Mesendoderm (in vitro differentiated cells): ENCODE measurements at regions not wholly inside any gene's neighbourhood (a gene's known extent, or its start where the extent isn't known, plus 50 kb on each side); places are given as distances from the start of the nearest gene placed in this dataset.

Experiments used
- DNase-seq: peaks from one replicate; pipeline ENCODE4 v3.0.0; 2013
- H2AK5ac ChIP-seq: 2 replicates; pipeline ENCODE4 v1.6.1; 2013; ENCODE audit warnings: low read length, inconsistent platforms
- H2BK120ac ChIP-seq: 2 replicates; pipeline ENCODE4 v1.6.1; 2013; ENCODE audit warnings: low read depth, mild to moderate bottlenecking, low read length, moderate library complexity, mixed read lengths
- H2BK15ac ChIP-seq: replicated peaks from 2 replicates; pipeline ENCODE4 v1.6.1; 2013; ENCODE audit warnings: low read depth, mild to moderate bottlenecking, moderate library complexity
- H2BK5ac ChIP-seq: 2 replicates; pipeline ENCODE4 v1.6.1; 2013; ENCODE audit warnings: low read length, inconsistent platforms
- H3K18ac ChIP-seq: 2 replicates; pipeline ENCODE4 v1.6.1; 2013; ENCODE audit warnings: mild to moderate bottlenecking, low read length, mixed read lengths
- H3K23ac ChIP-seq: one replicate; pipeline ENCODE4 v1.6.1; 2013; ENCODE audit warnings: low read length
- H3K27ac ChIP-seq: 2 replicates; pipeline ENCODE4 v1.5.1; 2013; ENCODE audit warnings: low read depth, mild to moderate bottlenecking, inconsistent platforms, low read length, moderate library complexity
- H3K27me3 ChIP-seq: 2 replicates; pipeline ENCODE4 v1.6.1; 2013; ENCODE audit warnings: low read length, control low read depth, mild to moderate bottlenecking, inconsistent platforms; ENCODE audit not compliant: insufficient read depth, poor library complexity
- H3K36me3 ChIP-seq: 2 replicates; pipeline ENCODE4 v1.6.1; 2013; ENCODE audit warnings: low read length, inconsistent platforms; ENCODE audit not compliant: control insufficient read depth, insufficient read depth
- H3K4ac ChIP-seq: one replicate; pipeline ENCODE4 v1.6.1; 2013; ENCODE audit warnings: low read depth, mild to moderate bottlenecking, low read length, moderate library complexity
- H3K4me1 ChIP-seq: 2 replicates; pipeline ENCODE4 v1.6.1; 2013; ENCODE audit warnings: low read depth, low read length, inconsistent platforms; ENCODE audit not compliant: control insufficient read depth
- H3K4me2 ChIP-seq: 2 replicates; pipeline ENCODE4 v1.6.1; 2013; ENCODE audit warnings: low read length
- H3K4me3 ChIP-seq: 2 replicates; pipeline ENCODE4 v1.5.1; 2013; ENCODE audit warnings: mild to moderate bottlenecking, low read length
- H3K56ac ChIP-seq: one replicate; pipeline ENCODE4 v1.6.1; 2013; ENCODE audit warnings: low read length
- H3K79me1 ChIP-seq: 2 replicates; pipeline ENCODE4 v1.6.1; 2013; ENCODE audit warnings: low read length, inconsistent platforms
- H3K79me2 ChIP-seq: 2 replicates; pipeline ENCODE4 v1.6.1; 2013; ENCODE audit warnings: mild to moderate bottlenecking, low read length; ENCODE audit not compliant: control insufficient read depth, insufficient read depth
- H3K9ac ChIP-seq: 2 replicates; pipeline ENCODE4 v1.6.1; 2013; ENCODE audit warnings: low read length, inconsistent platforms
- H4K5ac ChIP-seq: one replicate; pipeline ENCODE4 v1.6.1; 2013; ENCODE audit warnings: low read length
- H4K8ac ChIP-seq: one replicate; pipeline ENCODE4 v1.6.1; 2013; ENCODE audit warnings: low read depth, mild to moderate bottlenecking, control low read depth, low read length, moderate library complexity
- WGBS: extraction: QIAGEN DNeasy Blood & Tissue Kit; methylation state at CpG from one replicate; pipeline ENCODE4 v1.1.7; 2013; ENCODE audit warnings: low lambda C conversion rate, missing lambda C conversion rate; ENCODE audit not compliant: insufficient coverage; ENCODE audit errors: extremely low coverage; 5-methylcytosine and 5-hydroxymethylcytosine counted together

DNA sequence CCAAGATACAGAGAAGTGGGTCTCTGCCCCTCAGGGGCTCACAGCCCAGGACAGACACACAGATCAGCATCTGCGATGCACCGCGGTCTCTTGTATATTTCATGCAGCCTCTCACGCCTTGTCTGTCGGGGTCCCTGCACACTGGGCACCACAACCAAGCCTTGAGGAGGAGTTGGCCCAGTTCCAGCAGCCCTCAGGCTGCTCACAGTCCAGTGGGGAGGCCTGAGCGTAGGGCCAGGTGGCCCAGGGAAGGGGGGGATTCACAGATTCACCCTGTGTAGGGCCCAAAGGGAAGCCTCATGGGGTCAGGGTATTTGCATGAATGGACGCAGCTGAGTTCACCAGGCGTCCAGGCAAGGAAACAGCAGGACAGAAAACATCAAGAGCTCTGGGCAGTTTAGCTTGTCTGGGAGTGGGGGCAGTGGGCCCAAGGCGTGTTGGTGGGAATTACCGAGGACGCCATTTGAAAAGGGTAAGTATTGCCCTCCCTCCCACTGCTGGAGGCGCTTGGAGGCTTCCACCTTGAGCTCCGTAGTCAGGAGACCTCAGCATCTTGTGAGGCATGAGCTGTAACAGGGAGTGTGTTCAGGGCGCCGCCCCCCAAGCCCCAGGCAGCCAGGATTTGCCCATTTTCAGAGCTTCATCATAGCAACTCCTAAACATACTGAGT, 129.1 kb upstream of the CHST15 start:
- no peak overlapping the region for H2BK120ac ChIP-seq
- H3K9ac ChIP-seq, result no peak overlapping the region
- no peak overlapping the region for H3K4me2 ChIP-seq
- H3K56ac ChIP-seq, result no peak overlapping the region
- no peak overlapping the region for H3K4ac ChIP-seq
- no peak overlapping the region for H3K27ac ChIP-seq
- DNase-seq, result no peak
- no peak overlapping the region for H3K18ac ChIP-seq
- no peak overlapping the region for H4K5ac ChIP-seq
- H3K4me3 ChIP-seq, result no peak overlapping the region
- no peak overlapping the region for H2BK5ac ChIP-seq
- no peaks in the 10 kb centered on the region for H3K27me3 ChIP-seq
- H3K79me1 ChIP-seq, result no peaks in the 10 kb centered on the region
- no peak overlapping the region for H4K8ac ChIP-seq
- H2AK5ac ChIP-seq, result no peak overlapping the region
- no peaks in the 10 kb centered on the region for H3K4me1 ChIP-seq
- H3K23ac ChIP-seq, result peak overlapping the region; percentile 45
- no CpG with 5 or more reads among the region's 15 CpGs for WGBS
- H2BK15ac ChIP-seq, result no peak overlapping the region
- H3K79me2 ChIP-seq, result no peaks in the 10 kb centered on the region
- no peaks in the 10 kb centered on the region for H3K36me3 ChIP-seq

DNA sequence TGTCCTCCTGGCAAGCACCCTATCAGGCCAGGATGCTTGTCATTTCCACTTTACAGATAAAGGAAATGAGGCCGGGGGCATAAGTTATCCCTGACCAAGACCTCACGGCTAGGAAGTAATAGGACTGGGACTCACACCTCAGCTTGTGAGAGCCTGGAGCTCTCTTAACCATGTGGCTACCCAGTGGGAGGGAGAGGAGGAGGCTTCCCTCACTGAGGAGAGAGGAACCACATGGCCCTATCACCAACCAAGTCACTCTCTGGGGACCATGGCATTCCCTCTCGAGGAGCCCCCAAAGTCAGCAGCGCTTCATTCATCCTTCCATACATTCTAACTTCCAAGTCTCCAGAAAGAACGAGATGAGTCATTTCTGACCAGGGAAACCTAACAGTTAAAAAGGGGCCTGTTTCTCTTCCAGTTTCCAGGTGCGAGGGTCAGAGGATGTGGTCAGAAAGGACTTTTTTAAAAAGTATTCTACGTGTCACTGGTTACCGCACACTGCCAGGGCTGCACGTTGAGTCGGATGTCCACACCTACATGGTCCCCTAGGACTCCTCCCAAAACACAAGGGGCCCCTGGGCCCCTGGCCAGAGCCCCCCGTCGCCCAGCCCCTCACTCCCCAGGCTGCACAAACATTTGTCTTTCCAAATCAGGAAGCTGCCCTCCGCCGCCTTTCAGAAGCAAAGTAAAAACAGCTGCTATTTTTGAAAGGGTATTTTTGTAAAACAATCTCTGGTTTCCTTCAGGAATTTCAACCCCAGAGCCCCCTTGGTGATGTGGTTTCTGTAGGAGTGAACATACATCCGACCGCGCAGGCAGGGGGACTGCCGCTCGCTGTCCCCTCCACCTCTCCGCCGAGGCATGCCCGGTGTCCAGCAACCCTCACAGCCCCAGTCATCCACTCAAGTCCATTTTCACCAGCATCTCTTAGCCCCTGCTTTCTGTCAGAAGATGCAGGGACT, 128.2 kb upstream of the CHST15 start:
- Histone ChIP-seq H3K56ac (no peak overlapping the region), H3K23ac (no peak overlapping the region), H3K18ac (no peak overlapping the region), H2BK5ac (no peak overlapping the region), H3K27me3 (no peaks in the 10 kb centered on the region), H3K9ac (no peak overlapping the region), H3K79me2 (no peaks in the 10 kb centered on the region), H2AK5ac (no peak overlapping the region), H3K4me3 (no peak overlapping the region), H3K4ac (no peak overlapping the region), H3K27ac (no peak overlapping the region), H3K4me1 (no peaks in the 10 kb centered on the region), H2BK120ac (no peak overlapping the region), H4K8ac (no peak overlapping the region), H2BK15ac (no peak overlapping the region), H3K36me3 (no peaks in the 10 kb centered on the region), H3K4me2 (no peak overlapping the region), H4K5ac (no peak overlapping the region), H3K79me1 (no peaks in the 10 kb centered on the region)
- DNase-seq, result peak; percentile 81
- no CpG with 5 or more reads among the region's 22 CpGs for WGBS

DNA sequence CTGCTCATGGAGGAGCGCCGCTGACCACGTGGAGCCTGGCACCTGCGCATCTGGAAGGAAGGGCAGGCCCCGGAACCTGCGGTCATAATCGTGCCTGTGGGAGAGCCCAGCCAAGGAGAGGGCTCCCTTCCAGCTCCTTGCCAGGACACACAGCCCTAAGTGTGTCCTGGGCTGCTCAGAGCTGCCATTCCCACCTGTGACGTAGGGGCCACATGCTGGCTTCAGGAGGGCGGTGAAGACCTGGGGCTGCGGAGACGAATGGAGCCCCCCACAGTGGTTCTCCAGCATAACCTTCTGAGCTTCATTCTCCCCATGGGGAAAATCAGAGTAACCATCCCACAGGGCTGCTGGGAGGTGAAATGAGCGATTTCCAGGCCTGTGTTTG, 127.6 kb upstream of the CHST15 start:
- no peak overlapping the region for H3K4me3 ChIP-seq
- H3K56ac ChIP-seq, result no peak overlapping the region
- no peak overlapping the region for H2BK120ac ChIP-seq
- no peaks in the 10 kb centered on the region for H3K79me1 ChIP-seq
- no CpG with 5 or more reads among the region's 12 CpGs for WGBS
- no peaks in the 10 kb centered on the region for H3K79me2 ChIP-seq
- DNase-seq, result no peak
- H2BK15ac ChIP-seq, result no peak overlapping the region
- no peak overlapping the region for H2AK5ac ChIP-seq
- no peak overlapping the region for H2BK5ac ChIP-seq
- H4K8ac ChIP-seq, result no peak overlapping the region
- H3K9ac ChIP-seq, result no peak overlapping the region
- H3K18ac ChIP-seq, result no peak overlapping the region
- H3K4ac ChIP-seq, result no peak overlapping the region
- no peak overlapping the region for H3K27ac ChIP-seq
- H3K23ac ChIP-seq, result no peak overlapping the region
- no peaks in the 10 kb centered on the region for H3K36me3 ChIP-seq
- no peaks in the 10 kb centered on the region for H3K4me1 ChIP-seq
- H4K5ac ChIP-seq, result no peak overlapping the region
- H3K4me2 ChIP-seq, result no peak overlapping the region
- H3K27me3 ChIP-seq, result no peaks in the 10 kb centered on the region

DNA sequence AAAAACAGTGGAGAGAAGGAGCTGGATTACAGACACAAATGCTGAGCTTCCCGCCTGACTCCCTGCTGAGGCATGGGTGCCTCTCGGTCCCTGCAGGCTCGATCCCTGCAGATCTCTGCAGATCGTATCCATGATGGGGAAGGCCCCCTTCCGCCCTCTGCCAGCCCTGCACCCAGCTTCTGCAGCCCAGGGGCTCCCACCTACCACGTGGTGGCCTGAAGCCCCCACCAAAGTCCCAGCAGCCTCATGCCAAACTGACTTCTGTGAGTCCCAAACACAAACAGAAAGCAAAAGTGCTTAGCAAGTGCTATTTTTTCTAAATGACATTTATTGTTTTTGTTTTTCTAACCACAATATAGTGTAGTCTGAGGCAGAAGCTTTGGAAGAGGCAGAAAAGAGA, 127.1 kb upstream of the CHST15 start:
- no CpG with 5 or more reads among the region's 6 CpGs for WGBS
- Histone ChIP-seq H3K4me1 (no peaks in the 10 kb centered on the region), H2BK120ac (no peak overlapping the region)

DNA sequence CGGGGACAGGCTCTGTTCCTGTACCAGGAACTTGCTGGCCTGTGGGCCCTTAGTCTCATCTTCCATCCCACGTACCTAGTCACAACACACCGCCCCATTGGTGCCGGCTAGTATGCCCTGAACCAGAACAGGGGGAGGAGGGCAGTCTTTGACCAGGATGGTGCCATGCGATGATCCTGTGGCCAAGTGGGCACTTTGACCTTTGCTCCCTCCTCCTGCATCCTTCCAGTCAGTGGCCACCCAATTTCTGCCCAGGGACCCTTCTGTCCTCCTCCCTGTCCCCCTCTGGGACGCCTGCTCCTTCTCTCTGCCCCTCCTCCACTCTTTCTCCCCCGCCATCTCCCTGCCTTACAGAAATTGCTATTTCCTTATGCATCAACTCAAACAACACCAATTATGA, 126.3 kb upstream of the CHST15 start:
- no peak overlapping the region for H3K4ac ChIP-seq
- no peak overlapping the region for H3K9ac ChIP-seq
- no peak overlapping the region for H3K4me3 ChIP-seq
- H4K8ac ChIP-seq, result no peak overlapping the region
- no peak overlapping the region for H3K23ac ChIP-seq
- no CpG with 5 or more reads among the region's 7 CpGs for WGBS
- H2BK5ac ChIP-seq, result no peak overlapping the region
- H3K56ac ChIP-seq, result no peak overlapping the region
- no peak overlapping the region for H3K4me2 ChIP-seq
- H3K18ac ChIP-seq, result no peak overlapping the region
- no peaks in the 10 kb centered on the region for H3K36me3 ChIP-seq
- H2AK5ac ChIP-seq, result no peak overlapping the region
- no peak overlapping the region for H4K5ac ChIP-seq
- no peak for DNase-seq
- H3K79me2 ChIP-seq, result no peaks in the 10 kb centered on the region
- no peaks in the 10 kb centered on the region for H3K27me3 ChIP-seq
- H2BK15ac ChIP-seq, result no peak overlapping the region
- H3K27ac ChIP-seq, result no peak overlapping the region
- H3K4me1 ChIP-seq, result no peaks in the 10 kb centered on the region
- H2BK120ac ChIP-seq, result no peak overlapping the region
- no peaks in the 10 kb centered on the region for H3K79me1 ChIP-seq

More for the DNA sequence above, 127.1 kb upstream of the CHST15 start:
- Histone ChIP-seq H2AK5ac (no peak overlapping the region), H3K36me3 (no peaks in the 10 kb centered on the region), H3K23ac (no peak overlapping the region), H2BK5ac (no peak overlapping the region), H3K4me2 (no peak overlapping the region), H2BK15ac (no peak overlapping the region), H4K8ac (no peak overlapping the region), H3K27ac (no peak overlapping the region), H3K27me3 (no peaks in the 10 kb centered on the region), H3K18ac (no peak overlapping the region), H4K5ac (no peak overlapping the region), H3K4me3 (no peak overlapping the region), H3K9ac (no peak overlapping the region), H3K56ac (no peak overlapping the region), H3K79me2 (no peaks in the 10 kb centered on the region), H3K79me1 (no peaks in the 10 kb centered on the region), H3K4ac (no peak overlapping the region)
- DNase-seq, result no peak
